Progenitor cell of endocrine pancreas (in vitro differentiated cells): ENCODE measurements at regions not wholly inside any gene's neighbourhood (a gene's known extent, or its start where the extent isn't known, plus 50 kb on each side); places are given as distances from the start of the nearest gene placed in this dataset.
A peak's percentile ranks its signal among the peaks of the same experiment; 100 is the strongest.

Experiments used
- DNase-seq: peaks from one replicate; pipeline ENCODE4 v3.0.0; 2021; ENCODE audit warnings: low spot score; ENCODE audit not compliant: unreplicated experiment
- H3K27ac Mint-ChIP-seq: 2 replicates; pipeline ENCODE4 v1.8.0; 2021; ENCODE audit warnings: mild to moderate bottlenecking, moderate library complexity, mixed read lengths
- H3K27me3 Mint-ChIP-seq: 2 replicates; pipeline ENCODE4 v1.8.0; 2021; ENCODE audit warnings: mixed read lengths
- H3K36me3 Mint-ChIP-seq: 2 replicates; pipeline ENCODE4 v1.8.0; 2022; ENCODE audit warnings: mixed read lengths; ENCODE audit not compliant: insufficient read depth
- H3K4me1 Mint-ChIP-seq: 2 replicates; pipeline ENCODE4 v1.8.0; 2021; ENCODE audit warnings: low read depth, mixed read lengths
- H3K4me3 Mint-ChIP-seq: 2 replicates; pipeline ENCODE4 v1.8.0; 2021; ENCODE audit warnings: low read depth, mild to moderate bottlenecking, moderate library complexity, mixed read lengths
- H3K9me3 Mint-ChIP-seq: 2 replicates; pipeline ENCODE4 v1.8.0; 2021; ENCODE audit warnings: low read depth, mixed read lengths
- TF ChIP-seq, protein P1 (sequence below): fragments of 200-600 bp; sonication (generic); IDR thresholded peaks from one replicate; pipeline ENCODE4 v1.5.0; 2021; ENCODE audit warnings: antibody characterized with exemption, mild to moderate bottlenecking; ENCODE audit not compliant: unreplicated experiment

DNA sequence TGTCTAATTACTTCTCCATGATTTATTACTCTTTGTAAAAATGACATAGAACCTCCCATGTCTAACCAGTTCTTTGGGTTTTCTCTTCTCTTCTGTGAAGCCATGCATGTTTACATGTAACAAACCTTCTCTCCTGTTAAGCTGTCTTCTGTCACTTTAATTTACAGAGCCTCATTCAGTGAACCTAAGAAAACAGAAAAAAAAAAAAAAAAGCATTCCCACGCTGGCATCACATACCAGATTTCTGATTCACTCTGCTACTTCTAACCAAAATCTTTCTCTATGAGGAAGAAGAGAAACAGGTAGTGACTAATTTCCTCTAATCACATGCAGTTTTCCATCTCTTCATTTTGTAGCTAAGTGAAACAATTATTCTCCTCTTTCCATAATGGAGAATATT is 141.4 kb upstream of the CXADR start:
- peaks cover 3% of the 10 kb centered on the region for H3K36me3 Mint-ChIP-seq
- no peaks in the 10 kb centered on the region for H3K27me3 Mint-ChIP-seq
- H3K27ac Mint-ChIP-seq: peak overlapping the region; percentile 47
- peaks cover 20% of the 10 kb centered on the region for H3K4me1 Mint-ChIP-seq
- peaks cover 4% of the 10 kb centered on the region for H3K9me3 Mint-ChIP-seq
- no peak overlapping the region for H3K4me3 Mint-ChIP-seq
- no peak for DNase-seq
- TF ChIP-seq, protein P1, sequence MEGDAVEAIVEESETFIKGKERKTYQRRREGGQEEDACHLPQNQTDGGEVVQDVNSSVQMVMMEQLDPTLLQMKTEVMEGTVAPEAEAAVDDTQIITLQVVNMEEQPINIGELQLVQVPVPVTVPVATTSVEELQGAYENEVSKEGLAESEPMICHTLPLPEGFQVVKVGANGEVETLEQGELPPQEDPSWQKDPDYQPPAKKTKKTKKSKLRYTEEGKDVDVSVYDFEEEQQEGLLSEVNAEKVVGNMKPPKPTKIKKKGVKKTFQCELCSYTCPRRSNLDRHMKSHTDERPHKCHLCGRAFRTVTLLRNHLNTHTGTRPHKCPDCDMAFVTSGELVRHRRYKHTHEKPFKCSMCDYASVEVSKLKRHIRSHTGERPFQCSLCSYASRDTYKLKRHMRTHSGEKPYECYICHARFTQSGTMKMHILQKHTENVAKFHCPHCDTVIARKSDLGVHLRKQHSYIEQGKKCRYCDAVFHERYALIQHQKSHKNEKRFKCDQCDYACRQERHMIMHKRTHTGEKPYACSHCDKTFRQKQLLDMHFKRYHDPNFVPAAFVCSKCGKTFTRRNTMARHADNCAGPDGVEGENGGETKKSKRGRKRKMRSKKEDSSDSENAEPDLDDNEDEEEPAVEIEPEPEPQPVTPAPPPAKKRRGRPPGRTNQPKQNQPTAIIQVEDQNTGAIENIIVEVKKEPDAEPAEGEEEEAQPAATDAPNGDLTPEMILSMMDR: no peak

DNA sequence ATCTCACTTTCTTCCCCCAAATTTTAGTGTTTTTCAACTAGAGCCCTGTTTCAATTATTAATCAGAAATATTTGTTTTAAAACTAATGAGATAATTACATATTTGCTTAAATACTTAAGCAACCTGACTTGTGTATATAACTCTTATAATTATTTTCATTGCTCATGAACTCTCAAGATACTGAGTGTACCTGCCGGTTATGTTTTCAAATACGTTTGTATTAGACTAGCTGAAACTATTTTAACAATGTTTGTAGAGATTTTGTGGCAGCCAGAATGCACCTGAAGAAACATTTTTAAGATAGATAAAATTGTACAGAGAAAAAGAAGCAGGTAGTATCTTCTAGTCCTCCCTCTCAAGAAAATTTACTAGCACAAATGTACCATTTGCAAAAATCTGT is 140.6 kb upstream of the CXADR start:
- TF ChIP-seq, protein P1: no peak
- Mint-ChIP-seq H3K27ac (no peak overlapping the region), H3K4me1 (peaks cover 20% of the 10 kb centered on the region), H3K4me3 (no peak overlapping the region), H3K27me3 (no peaks in the 10 kb centered on the region), H3K36me3 (peaks cover 3% of the 10 kb centered on the region), H3K9me3 (peaks cover 4% of the 10 kb centered on the region)
- no peak for DNase-seq

DNA sequence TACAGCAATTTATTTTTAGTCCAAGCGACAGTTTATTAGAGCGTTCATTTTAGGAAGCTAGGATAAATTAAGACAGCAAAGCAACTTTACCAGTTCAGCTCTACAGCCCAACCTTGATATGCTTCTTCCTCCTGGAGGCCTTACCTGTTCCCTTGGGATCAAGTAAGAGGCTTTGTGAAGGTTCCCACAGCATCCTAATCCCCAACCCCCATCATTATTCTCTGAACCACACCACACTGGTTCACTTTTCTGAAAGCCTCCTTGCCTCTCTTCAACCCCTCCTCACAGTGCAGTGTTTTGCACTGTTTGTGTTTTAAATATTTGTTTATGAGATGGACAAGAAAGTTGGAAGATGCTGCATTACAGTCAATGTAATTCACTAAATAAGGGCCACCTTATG is 126.3 kb upstream of the CXADR start:
- Mint-ChIP-seq H3K27me3 (no peaks in the 10 kb centered on the region), H3K4me3 (no peak overlapping the region), H3K9me3 (peaks cover 4% of the 10 kb centered on the region), H3K36me3 (peaks cover 2% of the 10 kb centered on the region), H3K27ac (no peak overlapping the region), H3K4me1 (no peaks in the 10 kb centered on the region)
- TF ChIP-seq, protein P1: no peak
- no peak for DNase-seq

DNA sequence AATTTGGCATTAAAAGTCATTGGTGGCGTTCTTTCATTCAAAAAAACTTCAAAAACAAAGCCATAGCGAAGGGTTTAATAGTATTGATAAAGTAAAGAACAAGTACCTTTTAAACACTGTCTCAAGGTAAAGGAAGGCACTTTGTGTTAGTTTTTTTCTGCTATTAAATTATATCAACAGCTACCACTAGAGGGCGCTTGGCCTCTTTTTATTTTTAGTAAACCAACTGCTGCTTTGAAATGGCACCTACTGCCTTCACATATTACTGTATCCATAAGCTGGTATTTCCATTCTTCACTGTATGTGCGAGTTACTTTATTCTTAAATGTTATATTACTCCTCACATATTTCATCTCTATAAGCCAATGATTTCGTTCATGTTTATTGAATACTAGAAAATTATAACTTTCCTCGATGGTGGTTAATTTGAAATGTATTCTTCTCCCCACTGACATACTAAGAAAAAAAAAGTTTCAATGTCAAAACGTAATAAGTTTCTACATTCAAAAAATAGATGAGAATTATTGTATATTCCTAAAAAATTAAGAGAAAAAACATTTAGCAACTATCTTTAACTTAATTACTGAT is 125.7 kb upstream of the CXADR start:
- no peaks in the 10 kb centered on the region for H3K4me1 Mint-ChIP-seq
- H3K9me3 Mint-ChIP-seq: peaks cover 2% of the 10 kb centered on the region
- no peak overlapping the region for H3K27ac Mint-ChIP-seq
- DNase-seq: peak; percentile 14
- H3K36me3 Mint-ChIP-seq: peaks cover 2% of the 10 kb centered on the region
- TF ChIP-seq, protein P1: peak; percentile 89
- no peaks in the 10 kb centered on the region for H3K27me3 Mint-ChIP-seq
- no peak overlapping the region for H3K4me3 Mint-ChIP-seq

DNA sequence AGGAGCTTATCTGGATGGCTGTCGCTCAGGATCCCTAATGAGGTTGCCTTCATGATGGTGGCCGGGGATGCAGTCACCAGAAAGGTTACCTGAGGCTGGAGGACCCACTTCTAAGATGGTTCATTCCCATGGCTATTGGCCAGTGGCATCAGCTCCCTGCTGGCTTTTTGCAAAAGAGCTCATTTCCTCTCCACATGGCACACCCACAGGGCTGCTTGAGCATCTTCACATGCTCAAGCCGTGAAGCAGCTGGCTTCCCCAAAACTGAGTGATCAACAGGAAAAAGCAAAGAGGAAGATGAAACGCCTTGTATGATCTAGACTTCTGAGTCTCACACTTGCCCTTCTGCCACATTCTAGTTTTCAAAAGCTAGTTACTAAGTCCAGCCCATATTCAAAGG is 124.6 kb upstream of the CXADR start:
- TF ChIP-seq, protein P1: no peak
- no peak overlapping the region for H3K4me3 Mint-ChIP-seq
- no peaks in the 10 kb centered on the region for H3K4me1 Mint-ChIP-seq
- H3K9me3 Mint-ChIP-seq: no peaks in the 10 kb centered on the region
- H3K36me3 Mint-ChIP-seq: no peaks in the 10 kb centered on the region
- H3K27ac Mint-ChIP-seq: no peak overlapping the region
- no peaks in the 10 kb centered on the region for H3K27me3 Mint-ChIP-seq
- no peak for DNase-seq
